ENCODE measurements at regions not wholly inside any gene's neighbourhood (a gene's known extent, or its start where the extent isn't known, plus 50 kb on each side); places are given as distances from the start of the nearest gene placed in this dataset.

- no peak for TF ChIP-seq EZH2phosphoT487 (IDR thresholded peaks at IDR 0.05; ENCODE audit: borderline replicate concordance, low read depth)
- TF ChIP-seq SIN3A (IDR thresholded peaks at IDR 0.05; ENCODE audit: borderline replicate concordance, low read depth, low read length): no peak
- no peak for TF ChIP-seq CTCF (IDR thresholded peaks at IDR 0.05)
- TF ChIP-seq USF1 (IDR thresholded peaks at IDR 0.05; ENCODE audit: borderline replicate concordance, low read depth): no peak
- no peak for TF ChIP-seq RAD21 (IDR thresholded peaks at IDR 0.05; ENCODE audit: low read length)
- TF ChIP-seq CHD2 (IDR thresholded peaks at IDR 0.05; ENCODE audit: low read length, partially characterized antibody): no peak
- TF ChIP-seq MXI1 (IDR thresholded peaks at IDR 0.05; ENCODE audit: low read depth, low read length): no peak
- no peak for TF ChIP-seq ZBTB33 (IDR thresholded peaks at IDR 0.05; ENCODE audit: borderline replicate concordance, low read depth)
- no peak for TF ChIP-seq RFX5 (IDR thresholded peaks at IDR 0.05; ENCODE audit: low read length)
- TF ChIP-seq EP300 (IDR thresholded peaks at IDR 0.05; ENCODE audit: borderline replicate concordance in 1 of 2, low read depth in 1 of 2, low read length in 1 of 2): no peak
- no peak for TF ChIP-seq MEF2A (IDR thresholded peaks at IDR 0.05; ENCODE audit: borderline replicate concordance, low read depth)
- TF ChIP-seq USF2 (IDR thresholded peaks at IDR 0.05; ENCODE audit: borderline replicate concordance, low read depth, low read length): no peak
- TF ChIP-seq POLR2AphosphoS5 (IDR thresholded peaks at IDR 0.05; ENCODE audit: low read depth, low read length): no peak
- no peak for TF ChIP-seq RCOR1 (IDR thresholded peaks at IDR 0.05; ENCODE audit: low read length)
Measured at GRCh38 chr11:115874843-115875242, 370.6 kb upstream of the CADM1 start.

Data from SK-N-SH (cell line).